ENCODE measurements at regions not wholly inside any gene's neighbourhood (a gene's known extent, or its start where the extent isn't known, plus 50 kb on each side); places are given as distances from the start of the nearest gene placed in this dataset.

DNA sequence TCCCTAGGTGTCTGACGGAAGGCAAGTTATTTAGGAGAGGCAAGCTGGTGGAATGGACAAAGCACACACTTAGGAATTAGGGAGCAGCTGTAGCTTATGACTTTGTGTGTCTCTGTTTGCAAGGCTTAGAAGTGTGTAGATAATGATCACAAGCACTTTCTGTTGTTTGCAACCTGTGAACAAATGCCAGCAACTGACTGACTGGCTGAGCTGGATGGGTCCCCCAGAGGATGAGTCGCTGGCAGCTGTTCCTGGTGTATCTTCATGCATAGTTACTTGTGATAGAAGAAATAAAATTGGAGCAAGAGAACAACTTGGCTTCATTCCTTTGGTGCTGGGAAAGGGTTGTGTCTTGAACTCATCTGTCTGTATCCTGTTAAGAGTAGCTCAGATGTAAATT, 64.2 kb upstream of the BEND4 start:
- no peak overlapping the region for H3K27ac Mint-ChIP-seq
- Histone ChIP-seq H3K36me3 (ENCODE audit: insufficient read depth) (no peaks in the 10 kb centered on the region), H2AFZ (peak overlapping the region; percentile 32; the same call in 1 of the 2 replicates), H3K27me3 (ENCODE audit: insufficient read depth) (no peaks in the 10 kb centered on the region), H3K79me2 (replicated peaks; ENCODE audit: insufficient read depth) (no peaks in the 10 kb centered on the region), H3K27ac (ENCODE audit: low read depth) (no peak overlapping the region), H4K20me1 (replicated peaks; ENCODE audit: insufficient read depth) (no peaks in the 10 kb centered on the region), H3K4me1 (ENCODE audit: insufficient read depth) (no peaks in the 10 kb centered on the region), H3K9me2 (ENCODE audit: insufficient read depth) (peaks cover 4% of the 10 kb centered on the region), H3K4me2 (no peak overlapping the region), H3F3A (replicated peaks; ENCODE audit: low read depth) (no peaks in the 10 kb centered on the region), H3K4me3 (no peak overlapping the region)
- ATAC-seq (no peak), DNase-seq (ENCODE audit: low spot score) (no peak)
- peaks cover 4% of the 10 kb centered on the region for H3K27me3 Mint-ChIP-seq (ENCODE audit: insufficient read depth, low read depth, poor library complexity)
- no peaks in the 10 kb centered on the region; the same call in 2 of the 3 replicates for H3K9me3 Mint-ChIP-seq
- no peaks in the 10 kb centered on the region for H3K4me1 Mint-ChIP-seq
- no peak overlapping the region for H3K4me3 Mint-ChIP-seq
- TF ChIP-seq, protein P1, sequence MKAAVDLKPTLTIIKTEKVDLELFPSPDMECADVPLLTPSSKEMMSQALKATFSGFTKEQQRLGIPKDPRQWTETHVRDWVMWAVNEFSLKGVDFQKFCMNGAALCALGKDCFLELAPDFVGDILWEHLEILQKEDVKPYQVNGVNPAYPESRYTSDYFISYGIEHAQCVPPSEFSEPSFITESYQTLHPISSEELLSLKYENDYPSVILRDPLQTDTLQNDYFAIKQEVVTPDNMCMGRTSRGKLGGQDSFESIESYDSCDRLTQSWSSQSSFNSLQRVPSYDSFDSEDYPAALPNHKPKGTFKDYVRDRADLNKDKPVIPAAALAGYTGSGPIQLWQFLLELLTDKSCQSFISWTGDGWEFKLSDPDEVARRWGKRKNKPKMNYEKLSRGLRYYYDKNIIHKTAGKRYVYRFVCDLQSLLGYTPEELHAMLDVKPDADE (IDR thresholded peaks at IDR 0.05): no peak
- TF ChIP-seq CREB1 (CRISPR knock-in tag; IDR thresholded peaks at IDR 0.05; ENCODE audit: low read depth): no peak
- TF ChIP-seq REST (IDR thresholded peaks at IDR 0.05; ENCODE audit: unreplicated experiment): no peak
- no peak for TF ChIP-seq STAT1 (IDR thresholded peaks at IDR 0.05; ENCODE audit: unreplicated experiment)
- TF ChIP-seq NANOG (IDR thresholded peaks at IDR 0.05; ENCODE audit: borderline replicate concordance): no peak
- TF ChIP-seq EZH2phosphoT487 (IDR thresholded peaks at IDR 0.05; ENCODE audit: unreplicated experiment): no peak
- TF ChIP-seq ZNF331 (CRISPR knock-in tag; IDR thresholded peaks at IDR 0.05; ENCODE audit: low read depth): no peak
- TF ChIP-seq ZNF114 (CRISPR knock-in tag; IDR thresholded peaks at IDR 0.05): no peak
- TF ChIP-seq CTCF (conservative IDR thresholded peaks at IDR 0.05; ENCODE audit: low read depth in 2 of 2): no peak
- no peak for TF ChIP-seq EZH2 (IDR thresholded peaks at IDR 0.05; ENCODE audit: low read depth, unreplicated experiment)
- no peak for TF ChIP-seq JUNB (IDR thresholded peaks at IDR 0.05; ENCODE audit: unreplicated experiment)
- no peak for TF ChIP-seq POLR2AphosphoS5 (IDR thresholded peaks at IDR 0.05; ENCODE audit: low read depth)
- TF ChIP-seq ZNF462 (CRISPR knock-in tag; IDR thresholded peaks at IDR 0.05): no peak
- no peaks in the 10 kb centered on the region; the same call in 2 of the 3 replicates for H3K36me3 Mint-ChIP-seq (ENCODE audit: low read depth)

Data from GM23338 (cell line).